CD4-positive, alpha-beta T cell (primary cell): ENCODE measurements at regions not wholly inside any gene's neighbourhood (a gene's known extent, or its start where the extent isn't known, plus 50 kb on each side); places are given as distances from the start of the nearest gene placed in this dataset.

Experiments
- ATAC-seq: fragments of 200-7000 bp; cut with Tn5 transposase; one replicate; pipeline ENCODE4 v1.10.0; 2022; ENCODE audit warnings: mild to moderate bottlenecking; ENCODE audit not compliant: poor library complexity
- CTCF ChIA-PET: fragments of 350-600 bp; sonication (Branson Sonifier 250); formaldehyde crosslinking; loops from one replicate; lab custom pipeline; 2021; ENCODE audit warnings: antibody characterized with exemption, inconsistent platforms; lab: Charles Lee
- POLR2A ChIA-PET: fragments of 350-600 bp; sonication (Branson Sonifier 250); formaldehyde crosslinking; loops from one replicate; lab custom pipeline; 2021; ENCODE audit warnings: antibody characterized with exemption, inconsistent platforms; lab: Charles Lee
- DNase-seq, 14 experiments: peaks; one replicate each; pipeline ENCODE4 v3.0.0-alpha.2; 2013 to 2020; ENCODE audit warnings: mixed read lengths in 2 of 14
- H3K27ac ChIP-seq, 2 donors: one replicate each; pipeline versions ENCODE4 v1.5.1 to v1.7.0; 2013; ENCODE audit warnings: low read length in 2 of 2, low read depth in 1 of 2, mild to moderate bottlenecking in 1 of 2
- H3K27me3 ChIP-seq, 2 experiments: 1 replicate in 1 of 2; 2 replicates in 1 of 2; pipeline versions ENCODE4 v1.6.1 to v1.7.0; 2013; ENCODE audit warnings: low read length in 2 of 2, control low read depth in 1 of 2, mild to moderate bottlenecking in 1 of 2, moderate library complexity in 1 of 2; ENCODE audit not compliant: insufficient read depth in 2 of 2, control insufficient read depth in 1 of 2
- H3K36me3 ChIP-seq: one replicate; pipeline ENCODE4 v1.6.1; 2013; ENCODE audit warnings: low read length, control low read depth; ENCODE audit not compliant: insufficient read depth
- H3K4me1 ChIP-seq: one replicate; pipeline ENCODE4 v1.6.1; 2013; ENCODE audit warnings: low read length, control low read depth; ENCODE audit not compliant: insufficient read depth
- H3K4me3 ChIP-seq: one replicate; pipeline ENCODE4 v1.5.1; 2013; ENCODE audit warnings: mild to moderate bottlenecking, low read length, moderate library complexity
- H3K9me3 ChIP-seq, 2 experiments: 1 replicate in 1 of 2; 2 replicates in 1 of 2; pipeline versions ENCODE4 v1.6.1 to v1.7.0; 2013; ENCODE audit warnings: low read length in 2 of 2, mild to moderate bottlenecking in 2 of 2, control low read depth in 1 of 2, moderate library complexity in 1 of 2; ENCODE audit not compliant: control insufficient read depth in 1 of 2, insufficient read depth in 1 of 2
- H3K27ac Mint-ChIP-seq: one replicate; pipeline ENCODE4 v1.8.0; 2020; ENCODE audit warnings: mixed read lengths
- H3K27me3 Mint-ChIP-seq: one replicate; pipeline ENCODE4 v1.8.0; 2021; ENCODE audit warnings: mixed read lengths
- H3K36me3 Mint-ChIP-seq: one replicate; pipeline ENCODE4 v1.8.0; 2021; ENCODE audit warnings: low read depth, mixed read lengths
- H3K4me1 Mint-ChIP-seq: one replicate; pipeline ENCODE4 v1.8.0; 2021; ENCODE audit warnings: low read depth, mixed read lengths
- H3K4me3 Mint-ChIP-seq: one replicate; pipeline ENCODE4 v1.8.0; 2020; ENCODE audit warnings: mild to moderate bottlenecking, mixed read lengths
- H3K9me3 Mint-ChIP-seq: one replicate; pipeline ENCODE4 v1.8.0; 2020; ENCODE audit warnings: mixed read lengths
- intact Hi-C, 2 experiments: fragments of 100-400 bp; cut with DNase I in 1 of 2; cut with micrococcal nuclease in 1 of 2; formaldehyde crosslinking; loops; one replicate each; pipeline versions ENCODE4 v1.15.1 to v1.9.0; 2023 to 2025; cut with DNase I, micrococcal nuclease
- TF ChIP-seq, protein P1 (sequence below): fragments of 200-600 bp; IDR thresholded peaks from one replicate; pipeline ENCODE4 v1.8.0; 2022; ENCODE audit warnings: antibody characterized with exemption, mild to moderate bottlenecking

DNA sequence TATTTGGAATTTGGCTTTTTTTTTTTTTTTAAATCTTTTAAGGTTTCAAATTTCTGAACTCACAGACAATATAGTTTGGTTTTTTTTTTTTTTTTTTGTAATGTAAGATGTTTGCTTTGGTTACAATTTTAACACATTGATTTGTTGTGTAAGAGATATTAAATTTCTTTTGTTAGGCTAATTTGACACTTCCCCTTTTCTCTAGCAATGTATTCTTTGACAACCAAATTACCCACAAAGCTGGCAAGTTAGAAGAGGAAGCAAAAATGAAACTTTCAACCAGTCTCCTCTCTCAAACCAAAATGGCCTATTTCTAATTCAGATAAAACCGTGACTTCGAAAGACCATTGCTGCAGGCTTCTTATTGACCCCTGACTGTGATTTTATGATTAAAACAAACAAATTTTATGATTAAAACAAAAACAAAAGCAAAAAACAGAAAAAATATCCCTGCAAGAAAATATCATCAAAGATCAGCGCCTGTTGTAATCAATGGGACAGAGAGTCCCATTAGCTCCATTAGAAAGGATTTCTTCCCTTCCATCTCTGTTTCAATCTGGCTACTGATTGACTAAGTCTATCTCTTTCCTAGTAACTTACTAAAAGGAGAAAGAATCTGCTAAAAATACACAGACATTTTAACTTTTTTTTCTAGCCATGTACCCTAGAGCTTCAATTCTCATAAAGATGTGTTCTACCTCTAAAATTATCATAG, 489.2 kb downstream of the MDFIC start:
- Mint-ChIP-seq H3K4me1 (no peaks in the 10 kb centered on the region), H3K27me3 (no peaks in the 10 kb centered on the region), H3K36me3 (no peaks in the 10 kb centered on the region), H3K27ac (no peak overlapping the region), H3K4me3 (no peak overlapping the region), H3K9me3 (no peaks in the 10 kb centered on the region)
- TF ChIP-seq, protein P1, sequence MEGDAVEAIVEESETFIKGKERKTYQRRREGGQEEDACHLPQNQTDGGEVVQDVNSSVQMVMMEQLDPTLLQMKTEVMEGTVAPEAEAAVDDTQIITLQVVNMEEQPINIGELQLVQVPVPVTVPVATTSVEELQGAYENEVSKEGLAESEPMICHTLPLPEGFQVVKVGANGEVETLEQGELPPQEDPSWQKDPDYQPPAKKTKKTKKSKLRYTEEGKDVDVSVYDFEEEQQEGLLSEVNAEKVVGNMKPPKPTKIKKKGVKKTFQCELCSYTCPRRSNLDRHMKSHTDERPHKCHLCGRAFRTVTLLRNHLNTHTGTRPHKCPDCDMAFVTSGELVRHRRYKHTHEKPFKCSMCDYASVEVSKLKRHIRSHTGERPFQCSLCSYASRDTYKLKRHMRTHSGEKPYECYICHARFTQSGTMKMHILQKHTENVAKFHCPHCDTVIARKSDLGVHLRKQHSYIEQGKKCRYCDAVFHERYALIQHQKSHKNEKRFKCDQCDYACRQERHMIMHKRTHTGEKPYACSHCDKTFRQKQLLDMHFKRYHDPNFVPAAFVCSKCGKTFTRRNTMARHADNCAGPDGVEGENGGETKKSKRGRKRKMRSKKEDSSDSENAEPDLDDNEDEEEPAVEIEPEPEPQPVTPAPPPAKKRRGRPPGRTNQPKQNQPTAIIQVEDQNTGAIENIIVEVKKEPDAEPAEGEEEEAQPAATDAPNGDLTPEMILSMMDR: no peak
- H3K4me3 ChIP-seq: no peak overlapping the region
- no peaks in the 10 kb centered on the region for H3K36me3 ChIP-seq
- DNase-seq (peak in 3 of 14 experiments; percentile 11 to 40 (median 21)), ATAC-seq (no peak)
- H3K27me3 ChIP-seq: no peaks in the 10 kb centered on the region
- no peaks in the 10 kb centered on the region for H3K4me1 ChIP-seq
- ChIA-PET CTCF (interaction anchor here (0.6 to 0.7 kb wide), 2 partner anchors 35 to 247 kb away, joined by 3 read pairs; no protein-coding TSS in a partner anchor), POLR2A (no interaction called here)
- H3K9me3 ChIP-seq: no peaks in the 10 kb centered on the region
- H3K27ac ChIP-seq: no peak overlapping the region
- intact Hi-C loops: no loop called here

DNA sequence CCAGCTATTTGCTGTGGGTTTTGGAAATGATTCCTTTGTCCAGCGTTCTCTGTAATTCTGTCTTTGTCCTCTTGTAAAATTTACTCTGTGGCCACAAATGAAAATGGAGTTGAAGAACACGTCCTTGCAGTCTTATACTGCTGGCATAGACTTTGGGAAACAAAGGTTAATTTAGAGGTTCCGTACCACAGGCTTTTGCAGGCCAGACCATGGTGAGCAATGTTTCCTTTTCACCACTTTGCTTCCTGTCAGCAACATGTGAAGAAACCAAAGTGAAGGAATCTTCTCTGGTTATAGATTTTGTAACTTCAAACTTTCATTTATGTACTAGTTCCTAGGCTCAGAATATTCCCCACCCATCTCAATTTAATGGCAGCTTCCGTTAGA, 488.5 kb downstream of the MDFIC start:
- H3K9me3 ChIP-seq: no peaks in the 10 kb centered on the region
- ATAC-seq (no peak), DNase-seq (peak in 3 of 14 experiments; percentile 2 to 25 (median 6))
- no peaks in the 10 kb centered on the region for H3K9me3 Mint-ChIP-seq
- no peaks in the 10 kb centered on the region for H3K36me3 Mint-ChIP-seq
- H3K4me3 ChIP-seq: no peak overlapping the region
- no peaks in the 10 kb centered on the region for H3K27me3 ChIP-seq
- no peaks in the 10 kb centered on the region for H3K4me1 Mint-ChIP-seq
- no peak overlapping the region for H3K4me3 Mint-ChIP-seq
- intact Hi-C loops: no loop called here
- no peaks in the 10 kb centered on the region for H3K4me1 ChIP-seq
- H3K27me3 Mint-ChIP-seq: no peaks in the 10 kb centered on the region
- H3K27ac ChIP-seq: no peak overlapping the region
- TF ChIP-seq, protein P1: no peak
- no peak overlapping the region for H3K27ac Mint-ChIP-seq
- no peaks in the 10 kb centered on the region for H3K36me3 ChIP-seq
- ChIA-PET CTCF (interaction anchor here (1.6 kb wide), 1 partner anchor 11 kb away, joined by 3 read pairs; no protein-coding TSS in a partner anchor), POLR2A (no interaction called here)

DNA sequence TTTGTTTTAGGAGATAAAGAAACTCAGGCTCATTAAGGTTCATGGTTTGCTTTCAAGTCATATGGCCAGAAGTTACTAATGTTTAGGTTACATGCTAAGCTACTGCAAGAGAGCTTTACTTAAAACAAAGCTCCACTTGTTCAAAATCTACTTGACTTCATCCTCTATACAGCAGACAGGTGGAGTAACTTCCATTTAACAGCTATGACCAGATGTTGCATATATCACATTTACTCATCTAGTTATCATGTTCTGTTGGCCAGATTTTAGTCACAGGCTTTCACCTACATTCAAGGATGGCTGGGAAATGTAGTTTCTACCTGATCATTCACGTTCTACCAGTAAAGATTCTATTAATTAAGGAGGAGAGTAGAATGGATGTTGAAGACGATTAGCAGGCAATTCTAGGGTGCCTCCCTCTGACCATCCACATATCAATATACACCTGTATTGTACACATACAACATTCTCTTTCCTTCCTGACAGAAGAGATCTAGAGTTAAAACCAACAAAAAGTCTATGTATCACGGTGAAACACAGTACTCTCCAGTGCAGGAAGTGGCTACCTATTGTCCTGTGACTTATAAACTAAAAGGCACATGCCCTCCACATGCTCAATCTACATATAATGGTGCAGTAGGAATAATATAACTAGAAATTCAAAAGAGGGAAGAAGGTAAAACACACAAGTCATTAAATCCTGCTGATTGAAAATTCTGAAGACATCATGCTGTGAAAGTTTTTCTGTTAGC, 488.0 kb downstream of the MDFIC start:
- H3K27me3 Mint-ChIP-seq: no peaks in the 10 kb centered on the region
- Histone ChIP-seq H3K9me3 (no peaks in the 10 kb centered on the region), H3K27me3 (no peaks in the 10 kb centered on the region), H3K4me1 (no peaks in the 10 kb centered on the region), H3K4me3 (no peak overlapping the region), H3K36me3 (no peaks in the 10 kb centered on the region), H3K27ac (no peak overlapping the region)
- H3K4me3 Mint-ChIP-seq: no peak overlapping the region
- intact Hi-C loops: no loop called here
- H3K4me1 Mint-ChIP-seq: no peaks in the 10 kb centered on the region
- no peak for DNase-seq
- no peak overlapping the region for H3K27ac Mint-ChIP-seq
- no peaks in the 10 kb centered on the region for H3K36me3 Mint-ChIP-seq
- CTCF ChIA-PET: interaction anchor here (1.6 kb wide), 1 partner anchor 11 kb away, joined by 3 read pairs; no protein-coding TSS in a partner anchor
- H3K9me3 Mint-ChIP-seq: no peaks in the 10 kb centered on the region
- TF ChIP-seq, protein P1: no peak
- POLR2A ChIA-PET: no interaction called here
- ATAC-seq: no peak
